Trophoblast cell (in vitro differentiated cells and primary cell): ENCODE measurements at regions not wholly inside any gene's neighbourhood (a gene's known extent, or its start where the extent isn't known, plus 50 kb on each side); places are given as distances from the start of the nearest gene placed in this dataset.
"Not testable (repeated sequence)": the region's sequence is repeated elsewhere in the genome, so short reads cannot be mapped to it uniquely, and the experiment has no call there.

Experiments used
- DNase-seq, 2 donors: peaks; one replicate each; pipeline ENCODE4 v3.0.0-alpha.2; 2016
- H2AFZ ChIP-seq: 2 replicates; pipeline ENCODE4 v1.6.1; 2013; ENCODE audit warnings: low read length, moderate library complexity, mild to moderate bottlenecking; ENCODE audit not compliant: insufficient read depth, poor library complexity
- H2AK5ac ChIP-seq: 2 replicates; pipeline ENCODE4 v1.6.1; 2013; ENCODE audit warnings: mild to moderate bottlenecking, low read length
- H2BK120ac ChIP-seq: 2 replicates; pipeline ENCODE4 v1.6.1; 2013; ENCODE audit warnings: low read length, mild to moderate bottlenecking, moderate library complexity; ENCODE audit not compliant: insufficient read depth, poor library complexity
- H2BK12ac ChIP-seq: 2 replicates; pipeline ENCODE4 v1.6.1; 2013; ENCODE audit warnings: mild to moderate bottlenecking, low read length, moderate library complexity
- H2BK5ac ChIP-seq: 2 replicates; pipeline ENCODE4 v1.6.1; 2013; ENCODE audit warnings: low read length, low read depth, moderate library complexity, mild to moderate bottlenecking; ENCODE audit not compliant: poor library complexity
- H3K14ac ChIP-seq: 2 replicates; pipeline ENCODE4 v1.6.1; 2013; ENCODE audit warnings: mild to moderate bottlenecking, low read length
- H3K18ac ChIP-seq: 2 replicates; pipeline ENCODE4 v1.6.1; 2013; ENCODE audit warnings: mild to moderate bottlenecking, low read length
- H3K23ac ChIP-seq: 2 replicates; pipeline ENCODE4 v1.6.1; 2013; ENCODE audit warnings: low read length
- H3K27ac ChIP-seq: 2 replicates; pipeline ENCODE4 v1.5.1; 2013; ENCODE audit warnings: low read depth, mild to moderate bottlenecking, inconsistent platforms, low read length, moderate library complexity
- H3K27me3 ChIP-seq: 2 replicates; pipeline ENCODE4 v1.6.1; 2013; ENCODE audit warnings: inconsistent platforms, mild to moderate bottlenecking, low read length, moderate library complexity; ENCODE audit not compliant: insufficient read depth
- H3K36me3 ChIP-seq, 2 experiments: 1 replicate in 1 of 2; 2 replicates in 1 of 2; pipeline ENCODE4 v1.6.1; 2013; ENCODE audit warnings: low read length in 2 of 2, mild to moderate bottlenecking in 2 of 2, moderate library complexity in 1 of 2; ENCODE audit not compliant: insufficient read depth in 2 of 2, control insufficient read depth in 1 of 2
- H3K4ac ChIP-seq: 2 replicates; pipeline ENCODE4 v1.6.1; 2013; ENCODE audit warnings: low read depth, mild to moderate bottlenecking, low read length, moderate library complexity
- H3K4me1 ChIP-seq, 2 experiments: 1 replicate in 1 of 2; 2 replicates in 1 of 2; pipeline ENCODE4 v1.6.1; 2013; ENCODE audit warnings: low read length in 2 of 2, mild to moderate bottlenecking in 2 of 2, moderate library complexity in 1 of 2; ENCODE audit not compliant: insufficient read depth in 2 of 2, control insufficient read depth in 1 of 2
- H3K4me2 ChIP-seq: 2 replicates; pipeline ENCODE4 v1.6.1; 2013; ENCODE audit warnings: inconsistent platforms, mild to moderate bottlenecking, low read length, moderate library complexity
- H3K4me3 ChIP-seq: 2 replicates; pipeline ENCODE4 v1.5.1; 2013; ENCODE audit warnings: mild to moderate bottlenecking, low read depth, low read length, inconsistent platforms
- H3K79me1 ChIP-seq: one replicate; pipeline ENCODE4 v1.6.1; 2013; ENCODE audit warnings: low read length
- H3K79me2 ChIP-seq: 2 replicates; pipeline ENCODE4 v1.6.1; 2013; ENCODE audit warnings: low read length, mild to moderate bottlenecking; ENCODE audit not compliant: control insufficient read depth, insufficient read depth, poor library complexity
- H3K9ac ChIP-seq: 2 replicates; pipeline ENCODE4 v1.6.1; 2013; ENCODE audit warnings: mild to moderate bottlenecking, low read length
- H3K9me3 ChIP-seq: 2 replicates; pipeline ENCODE4 v1.6.1; 2013; ENCODE audit warnings: low read depth, mild to moderate bottlenecking, control low read depth, inconsistent platforms, low read length; ENCODE audit not compliant: insufficient read depth
- H4K12ac ChIP-seq: 2 replicates; pipeline ENCODE4 v1.6.1; 2013; ENCODE audit warnings: low read depth, mild to moderate bottlenecking, low read length, moderate library complexity
- H4K8ac ChIP-seq: 2 replicates; pipeline ENCODE4 v1.6.1; 2013; ENCODE audit warnings: low read depth, mild to moderate bottlenecking, low read length, moderate library complexity
- H4K91ac ChIP-seq: one replicate; pipeline ENCODE4 v1.6.1; 2013; ENCODE audit warnings: low read depth, mild to moderate bottlenecking, low read length, moderate library complexity
- WGBS: extraction: QIAGEN DNeasy Blood & Tissue Kit; methylation state at CpG from one replicate; pipeline ENCODE4 v1.1.7; 2013; ENCODE audit warnings: missing lambda C conversion rate; ENCODE audit not compliant: insufficient read length, insufficient coverage; ENCODE audit errors: extremely low coverage; 5-methylcytosine and 5-hydroxymethylcytosine counted together

DNA sequence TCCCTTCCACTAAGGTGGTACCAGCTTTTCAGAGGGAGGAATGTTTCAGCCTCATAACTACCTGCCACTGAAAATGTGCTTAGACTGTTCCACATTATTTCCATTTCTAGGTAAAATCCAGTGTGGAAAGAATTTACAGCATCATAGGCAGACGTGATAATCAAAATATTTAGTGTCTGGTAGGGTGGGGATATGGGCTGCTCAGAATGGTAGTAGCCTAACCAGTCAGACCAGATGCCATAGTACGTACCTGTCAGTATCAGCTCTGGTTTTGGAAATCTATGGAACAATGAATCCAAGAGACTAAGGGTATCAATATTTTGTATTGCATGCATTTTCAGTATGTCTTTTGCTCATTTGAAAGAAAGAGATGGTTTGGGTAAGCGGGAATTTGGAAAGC is 76.8 kb upstream of the APBB1IP start:
- WGBS = no CpG with 5 or more reads among the region's 3 CpGs
- no peak overlapping the region for H3K14ac ChIP-seq
- peaks cover 6% of the 10 kb centered on the region for H3K79me1 ChIP-seq
- no peak overlapping the region for H4K91ac ChIP-seq
- H3K27me3 ChIP-seq = no peaks in the 10 kb centered on the region
- no peak overlapping the region for H3K23ac ChIP-seq
- no peak overlapping the region for H3K9ac ChIP-seq
- no peak overlapping the region for H4K12ac ChIP-seq
- H2BK5ac ChIP-seq = no peak overlapping the region
- peak overlapping the region; percentile 53 for H3K27ac ChIP-seq
- peak overlapping the region; percentile 7 for H3K4me2 ChIP-seq
- no peak overlapping the region for H2BK12ac ChIP-seq
- H3K18ac ChIP-seq = no peak overlapping the region
- no peaks in the 10 kb centered on the region for H3K9me3 ChIP-seq
- no peaks in the 10 kb centered on the region for H3K79me2 ChIP-seq
- H2AK5ac ChIP-seq = no peak overlapping the region
- no peak overlapping the region for H3K4me3 ChIP-seq
- no peak overlapping the region for H2AFZ ChIP-seq
- DNase-seq = peak; percentile 78 to 93
- no peak overlapping the region for H4K8ac ChIP-seq
- no peak overlapping the region for H2BK120ac ChIP-seq
- H3K36me3 ChIP-seq = peaks cover 0 to 2% of the 10 kb centered on the region in 2 experiments
- H3K4me1 ChIP-seq = peaks cover 4 to 5% of the 10 kb centered on the region in 2 experiments
- no peak overlapping the region for H3K4ac ChIP-seq

DNA sequence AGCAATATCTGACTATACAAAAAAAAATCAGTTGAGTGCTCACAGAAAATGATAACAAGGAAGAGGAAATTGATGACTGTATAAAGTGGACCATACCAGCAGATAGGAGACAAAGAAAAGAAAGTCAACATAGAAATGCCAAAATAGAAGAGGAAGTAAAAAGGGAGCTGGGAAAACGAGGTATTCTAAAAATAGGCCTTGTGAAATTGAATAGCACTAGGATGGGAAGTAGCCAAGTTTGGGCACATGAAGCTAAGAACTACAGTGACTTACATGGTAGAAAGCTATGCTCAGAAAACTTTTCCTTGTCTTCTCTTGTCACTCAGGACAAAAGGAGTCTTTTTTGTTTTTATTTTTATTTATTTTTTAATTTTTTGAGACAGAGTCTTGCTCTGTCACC is 76.2 kb upstream of the APBB1IP start:
- H3K14ac ChIP-seq = no peak overlapping the region
- no peak overlapping the region for H3K4me2 ChIP-seq
- H4K91ac ChIP-seq = no peak overlapping the region
- no peak overlapping the region for H2AFZ ChIP-seq
- no peak for DNase-seq
- H3K4me3 ChIP-seq = no peak overlapping the region
- peaks cover 6% of the 10 kb centered on the region for H3K79me1 ChIP-seq
- peak overlapping the region; percentile 53 for H3K27ac ChIP-seq
- H3K23ac ChIP-seq = no peak overlapping the region
- H4K8ac ChIP-seq = no peak overlapping the region
- no peak overlapping the region for H2BK12ac ChIP-seq
- H3K36me3 ChIP-seq = peaks cover 0 to 2% of the 10 kb centered on the region in 2 experiments
- no peak overlapping the region for H2AK5ac ChIP-seq
- no peak overlapping the region for H3K9ac ChIP-seq
- no peak overlapping the region for H3K4ac ChIP-seq
- no peaks in the 10 kb centered on the region for H3K9me3 ChIP-seq
- H3K4me1 ChIP-seq = peaks cover 4 to 5% of the 10 kb centered on the region in 2 experiments
- H3K18ac ChIP-seq = no peak overlapping the region
- no peaks in the 10 kb centered on the region for H3K79me2 ChIP-seq
- no peak overlapping the region for H4K12ac ChIP-seq
- no peak overlapping the region for H2BK5ac ChIP-seq
- H3K27me3 ChIP-seq = no peaks in the 10 kb centered on the region
- WGBS = no CpG with 5 or more reads among the region's 1 CpG
- H2BK120ac ChIP-seq = no peak overlapping the region

DNA sequence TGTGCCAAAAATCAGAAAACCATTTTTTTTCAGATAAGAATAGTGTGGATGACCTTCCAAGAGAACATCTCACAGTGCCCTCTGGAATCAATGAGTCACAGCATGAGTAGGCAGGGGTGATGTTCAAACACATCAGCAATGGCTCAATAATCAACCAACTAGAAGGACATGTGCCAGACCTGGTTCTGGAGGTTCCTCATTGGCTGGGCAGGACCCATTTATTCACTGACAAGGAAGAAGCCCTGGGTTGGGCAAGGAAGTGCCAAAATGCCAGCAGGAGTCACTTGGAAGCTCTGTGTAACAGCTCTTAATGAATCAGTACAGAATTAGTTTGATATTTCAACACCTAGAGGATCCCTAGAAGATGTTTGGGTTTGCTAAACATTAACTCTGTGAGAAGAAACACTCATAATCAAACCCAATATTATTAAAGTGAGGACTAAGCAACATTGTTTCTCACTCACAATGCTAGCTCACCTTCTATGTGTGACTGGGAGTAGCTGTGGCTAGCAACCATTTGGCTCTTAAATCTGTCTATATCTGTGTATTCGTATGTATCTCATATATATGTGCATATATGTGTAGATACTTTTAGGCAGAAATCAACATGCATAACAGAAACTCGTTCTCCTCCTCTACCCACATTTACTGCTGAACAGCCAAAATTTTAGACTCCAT is 72.3 kb upstream of the APBB1IP start:
- Histone ChIP-seq H3K4ac (no peak overlapping the region), H4K91ac (no peak overlapping the region), H3K9me3 (no peaks in the 10 kb centered on the region), H2BK120ac (no peak overlapping the region), H2BK12ac (peak overlapping the region; percentile 5), H2BK5ac (no peak overlapping the region), H3K79me1 (peaks cover 2% of the 10 kb centered on the region), H2AFZ (no peak overlapping the region), H4K8ac (no peak overlapping the region), H3K23ac (no peak overlapping the region), H4K12ac (no peak overlapping the region), H3K27me3 (no peaks in the 10 kb centered on the region), H3K4me2 (no peak overlapping the region), H3K4me1 (no peaks in the 10 kb centered on the region), H3K27ac (no peak overlapping the region), H3K36me3 (peaks cover 0 to 2% of the 10 kb centered on the region in 2 experiments), H2AK5ac (no peak overlapping the region), H3K14ac (no peak overlapping the region), H3K9ac (no peak overlapping the region), H3K4me3 (no peak overlapping the region), H3K79me2 (no peaks in the 10 kb centered on the region), H3K18ac (no peak overlapping the region)
- DNase-seq = peak; percentile 35 to 45
- no CpG with 5 or more reads among the region's 2 CpGs for WGBS

DNA sequence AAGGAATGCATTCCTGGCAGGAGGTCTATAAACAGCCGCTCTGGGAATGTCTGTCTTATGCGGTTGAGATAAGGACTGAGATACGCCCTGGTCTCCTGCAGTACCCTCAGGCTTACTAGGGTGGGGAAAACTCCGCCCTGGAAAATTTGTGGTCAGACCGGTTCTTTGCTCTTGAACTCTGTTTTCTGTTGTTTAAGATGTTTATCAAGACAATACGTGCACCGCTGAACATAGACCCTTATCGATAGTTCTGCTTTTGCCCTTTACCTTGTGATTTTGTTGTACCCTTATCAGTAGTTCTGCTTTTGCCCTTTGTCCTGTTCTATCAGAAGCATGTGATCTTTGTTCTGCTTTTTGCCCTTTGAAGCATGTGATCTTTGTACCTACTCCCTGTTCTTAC is 71.1 kb upstream of the APBB1IP start:
- H3K79me1 ChIP-seq, H3K4me1 ChIP-seq, H3K18ac ChIP-seq, H4K91ac ChIP-seq, H3K4me2 ChIP-seq, H4K12ac ChIP-seq, H3K9me3 ChIP-seq, H3K4me3 ChIP-seq, H4K8ac ChIP-seq, H3K9ac ChIP-seq, H3K4ac ChIP-seq, H2BK5ac ChIP-seq, H3K79me2 ChIP-seq, H2AK5ac ChIP-seq, H3K27me3 ChIP-seq, H3K14ac ChIP-seq, H3K36me3 ChIP-seq, H3K27ac ChIP-seq, H3K23ac ChIP-seq, H2BK120ac ChIP-seq, H2AFZ ChIP-seq, H2BK12ac ChIP-seq: not testable (repeated sequence)
- WGBS = no CpG with 5 or more reads among the region's 8 CpGs
- peak; percentile 85 to 95 for DNase-seq
